ENCODE measurements at regions not wholly inside any gene's neighbourhood (a gene's known extent, or its start where the extent isn't known, plus 50 kb on each side); places are given as distances from the start of the nearest gene placed in this dataset.

DNA sequence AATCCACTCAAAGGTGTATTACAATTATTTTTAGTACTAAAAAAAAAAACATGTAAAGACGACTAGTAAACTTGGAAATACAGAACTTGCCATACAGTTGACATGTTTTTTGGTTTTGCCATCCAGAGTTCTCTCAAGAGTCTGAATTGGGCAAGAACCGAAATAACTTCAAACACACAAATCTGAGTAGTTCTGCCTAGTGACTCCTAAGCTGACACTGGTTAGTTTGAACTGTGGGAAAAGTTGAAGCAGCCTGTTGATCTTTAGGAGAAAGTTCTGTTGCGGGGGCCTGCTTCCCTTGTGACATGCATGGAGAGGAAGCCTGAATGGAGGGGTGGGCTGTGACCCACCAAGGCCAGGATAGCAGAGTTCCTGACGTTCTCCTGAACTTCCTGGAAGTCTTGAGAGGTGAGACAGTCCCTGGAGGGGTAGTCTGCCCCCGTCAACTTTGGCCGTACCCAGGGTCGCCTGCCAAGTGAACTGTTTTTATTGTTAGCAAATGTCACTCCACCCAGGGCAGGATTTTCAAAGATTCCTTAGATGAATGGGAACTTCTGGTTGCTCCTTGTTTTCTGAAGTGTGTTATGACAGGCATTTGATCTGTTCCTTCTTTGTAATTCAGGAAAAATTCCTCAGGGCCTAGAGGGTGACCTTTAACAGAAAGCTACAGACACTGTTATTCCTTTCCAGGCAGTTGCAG lies 85.6 kb upstream of the SPTBN1 start:
- no peak overlapping the region for H3K4me3 Mint-ChIP-seq (ENCODE audit: low read depth, unreplicated experiment)
- TF ChIP-seq, protein P1, sequence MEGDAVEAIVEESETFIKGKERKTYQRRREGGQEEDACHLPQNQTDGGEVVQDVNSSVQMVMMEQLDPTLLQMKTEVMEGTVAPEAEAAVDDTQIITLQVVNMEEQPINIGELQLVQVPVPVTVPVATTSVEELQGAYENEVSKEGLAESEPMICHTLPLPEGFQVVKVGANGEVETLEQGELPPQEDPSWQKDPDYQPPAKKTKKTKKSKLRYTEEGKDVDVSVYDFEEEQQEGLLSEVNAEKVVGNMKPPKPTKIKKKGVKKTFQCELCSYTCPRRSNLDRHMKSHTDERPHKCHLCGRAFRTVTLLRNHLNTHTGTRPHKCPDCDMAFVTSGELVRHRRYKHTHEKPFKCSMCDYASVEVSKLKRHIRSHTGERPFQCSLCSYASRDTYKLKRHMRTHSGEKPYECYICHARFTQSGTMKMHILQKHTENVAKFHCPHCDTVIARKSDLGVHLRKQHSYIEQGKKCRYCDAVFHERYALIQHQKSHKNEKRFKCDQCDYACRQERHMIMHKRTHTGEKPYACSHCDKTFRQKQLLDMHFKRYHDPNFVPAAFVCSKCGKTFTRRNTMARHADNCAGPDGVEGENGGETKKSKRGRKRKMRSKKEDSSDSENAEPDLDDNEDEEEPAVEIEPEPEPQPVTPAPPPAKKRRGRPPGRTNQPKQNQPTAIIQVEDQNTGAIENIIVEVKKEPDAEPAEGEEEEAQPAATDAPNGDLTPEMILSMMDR (IDR thresholded peaks at IDR 0.05; ENCODE audit: unreplicated experiment) = no peak
- intact Hi-C loops (cut with micrococcal nuclease; ENCODE audit: unreplicated experiment) = no loop called here
- no peak for DNase-seq
- H3K27ac Mint-ChIP-seq (ENCODE audit: unreplicated experiment) = no peak overlapping the region
- H3K36me3 Mint-ChIP-seq (ENCODE audit: insufficient read depth, unreplicated experiment) = no peaks in the 10 kb centered on the region
- no peaks in the 10 kb centered on the region for H3K4me1 Mint-ChIP-seq (ENCODE audit: low read depth, unreplicated experiment)
- CTCF ChIA-PET = no interaction called here
- H3K9me3 Mint-ChIP-seq (ENCODE audit: low read depth, unreplicated experiment) = peaks cover 4% of the 10 kb centered on the region
- no peaks in the 10 kb centered on the region for H3K27me3 Mint-ChIP-seq (ENCODE audit: unreplicated experiment)
- BruUV-seq (replicated peaks) = no TSS peak

GRCh38 chr2:54371460-54372065 lies 84.6 kb upstream of the SPTBN1 start:
- no peak overlapping the region for H3K4me3 Mint-ChIP-seq (ENCODE audit: low read depth, unreplicated experiment)
- BruUV-seq (replicated peaks) = no TSS peak
- intact Hi-C loops (cut with micrococcal nuclease; ENCODE audit: unreplicated experiment) = no loop called here
- no peaks in the 10 kb centered on the region for H3K36me3 Mint-ChIP-seq (ENCODE audit: insufficient read depth, unreplicated experiment)
- no peak for DNase-seq
- no peak overlapping the region for H3K27ac Mint-ChIP-seq (ENCODE audit: unreplicated experiment)
- peaks cover under 1% of the 10 kb centered on the region for H3K9me3 Mint-ChIP-seq (ENCODE audit: low read depth, unreplicated experiment)
- TF ChIP-seq, protein P1 (IDR thresholded peaks at IDR 0.05; ENCODE audit: unreplicated experiment) = no peak
- CTCF ChIA-PET = no interaction called here
- H3K4me1 Mint-ChIP-seq (ENCODE audit: low read depth, unreplicated experiment) = no peaks in the 10 kb centered on the region
- H3K27me3 Mint-ChIP-seq (ENCODE audit: unreplicated experiment) = no peaks in the 10 kb centered on the region

DNA sequence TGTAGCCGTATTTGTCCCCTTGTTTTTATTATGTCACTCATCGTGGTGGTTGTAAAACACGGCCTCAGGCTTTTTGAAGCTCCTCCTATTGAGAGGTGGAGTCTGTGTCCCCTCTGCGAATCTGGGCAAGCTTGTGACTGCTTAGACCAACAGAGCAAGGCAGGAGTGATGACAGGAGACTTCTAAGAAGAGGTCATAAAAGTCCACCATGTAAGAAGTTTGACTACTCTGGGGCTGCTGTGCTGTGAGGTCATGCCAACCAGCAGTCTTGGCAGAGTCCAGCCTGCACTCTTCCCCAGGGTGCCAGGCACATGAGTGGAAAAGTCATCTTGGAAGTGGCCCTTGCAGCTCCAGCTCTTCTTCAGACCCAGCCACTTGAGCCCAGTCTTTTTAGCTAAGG lies 83.8 kb upstream of the SPTBN1 start:
- Mint-ChIP-seq H3K4me3 (ENCODE audit: low read depth, unreplicated experiment) (no peak overlapping the region), H3K36me3 (ENCODE audit: insufficient read depth, unreplicated experiment) (no peaks in the 10 kb centered on the region), H3K27me3 (ENCODE audit: unreplicated experiment) (no peaks in the 10 kb centered on the region), H3K9me3 (ENCODE audit: low read depth, unreplicated experiment) (no peaks in the 10 kb centered on the region), H3K27ac (ENCODE audit: unreplicated experiment) (no peak overlapping the region), H3K4me1 (ENCODE audit: low read depth, unreplicated experiment) (no peaks in the 10 kb centered on the region)
- no TSS peak for BruUV-seq (replicated peaks)
- TF ChIP-seq, protein P1 (IDR thresholded peaks at IDR 0.05; ENCODE audit: unreplicated experiment) = no peak
- intact Hi-C loops (cut with micrococcal nuclease; ENCODE audit: unreplicated experiment) = no loop called here
- no peak for DNase-seq
- CTCF ChIA-PET = no interaction called here

DNA sequence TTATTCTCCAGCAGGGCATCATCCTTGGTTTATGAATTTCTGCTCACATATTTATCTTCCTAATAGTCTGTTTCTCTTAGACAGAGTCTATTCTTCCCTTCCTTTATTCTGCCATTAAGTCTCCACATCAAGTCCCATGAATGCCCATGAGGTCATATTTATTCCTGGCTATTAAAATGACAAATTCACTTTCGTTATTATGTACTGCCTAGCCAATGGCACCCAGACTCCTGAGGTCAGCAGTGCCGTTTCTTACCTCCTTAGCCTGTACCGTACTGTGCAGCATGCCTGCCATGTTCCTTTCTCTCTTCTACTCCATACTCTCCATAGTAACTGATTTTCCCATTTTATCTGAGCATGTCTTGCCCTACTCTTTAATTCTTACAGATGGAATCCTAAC lies 82.3 kb upstream of the SPTBN1 start:
- TF ChIP-seq, protein P1 (IDR thresholded peaks at IDR 0.05; ENCODE audit: unreplicated experiment) = no peak
- no peak overlapping the region for H3K4me3 Mint-ChIP-seq (ENCODE audit: low read depth, unreplicated experiment)
- BruUV-seq (replicated peaks) = no TSS peak
- H3K4me1 Mint-ChIP-seq (ENCODE audit: low read depth, unreplicated experiment) = no peaks in the 10 kb centered on the region
- H3K27ac Mint-ChIP-seq (ENCODE audit: unreplicated experiment) = no peak overlapping the region
- DNase-seq = no peak
- CTCF ChIA-PET = no interaction called here
- intact Hi-C loops (cut with micrococcal nuclease; ENCODE audit: unreplicated experiment) = no loop called here
- no peaks in the 10 kb centered on the region for H3K9me3 Mint-ChIP-seq (ENCODE audit: low read depth, unreplicated experiment)
- no peaks in the 10 kb centered on the region for H3K36me3 Mint-ChIP-seq (ENCODE audit: insufficient read depth, unreplicated experiment)
- H3K27me3 Mint-ChIP-seq (ENCODE audit: unreplicated experiment) = no peaks in the 10 kb centered on the region
